ENCODE measurements at regions not wholly inside any gene's neighbourhood (a gene's known extent, or its start where the extent isn't known, plus 50 kb on each side); places are given as distances from the start of the nearest gene placed in this dataset.

DNA sequence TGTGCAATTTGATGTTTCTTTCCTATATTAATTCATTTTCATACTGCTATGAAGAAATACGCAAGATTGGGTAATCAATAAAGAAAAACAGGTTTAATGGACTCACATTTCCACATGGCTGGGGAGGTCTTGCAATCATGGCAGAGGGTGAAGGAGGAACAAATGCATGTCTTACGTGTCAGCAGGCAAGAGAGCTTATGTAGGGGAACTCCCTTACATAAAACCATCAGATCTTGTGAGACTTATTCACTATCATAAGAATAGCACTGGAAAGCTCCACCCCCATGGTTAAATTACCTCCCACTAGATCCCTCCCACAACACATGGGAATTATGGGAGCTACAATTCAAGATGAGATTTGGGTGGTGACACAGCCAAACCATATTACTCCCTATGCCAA lies 418.9 kb upstream of the MAF start:
- TF ChIP-seq, protein P1, sequence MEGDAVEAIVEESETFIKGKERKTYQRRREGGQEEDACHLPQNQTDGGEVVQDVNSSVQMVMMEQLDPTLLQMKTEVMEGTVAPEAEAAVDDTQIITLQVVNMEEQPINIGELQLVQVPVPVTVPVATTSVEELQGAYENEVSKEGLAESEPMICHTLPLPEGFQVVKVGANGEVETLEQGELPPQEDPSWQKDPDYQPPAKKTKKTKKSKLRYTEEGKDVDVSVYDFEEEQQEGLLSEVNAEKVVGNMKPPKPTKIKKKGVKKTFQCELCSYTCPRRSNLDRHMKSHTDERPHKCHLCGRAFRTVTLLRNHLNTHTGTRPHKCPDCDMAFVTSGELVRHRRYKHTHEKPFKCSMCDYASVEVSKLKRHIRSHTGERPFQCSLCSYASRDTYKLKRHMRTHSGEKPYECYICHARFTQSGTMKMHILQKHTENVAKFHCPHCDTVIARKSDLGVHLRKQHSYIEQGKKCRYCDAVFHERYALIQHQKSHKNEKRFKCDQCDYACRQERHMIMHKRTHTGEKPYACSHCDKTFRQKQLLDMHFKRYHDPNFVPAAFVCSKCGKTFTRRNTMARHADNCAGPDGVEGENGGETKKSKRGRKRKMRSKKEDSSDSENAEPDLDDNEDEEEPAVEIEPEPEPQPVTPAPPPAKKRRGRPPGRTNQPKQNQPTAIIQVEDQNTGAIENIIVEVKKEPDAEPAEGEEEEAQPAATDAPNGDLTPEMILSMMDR (IDR thresholded peaks at IDR 0.05): no peak
- no peak for TF ChIP-seq POLR2A (IDR thresholded peaks at IDR 0.05)
- no peak for TF ChIP-seq EP300 (IDR thresholded peaks at IDR 0.05)
